IMR-90 (cell line): ENCODE measurements at regions not wholly inside any gene's neighbourhood (a gene's known extent, or its start where the extent isn't known, plus 50 kb on each side); places are given as distances from the start of the nearest gene placed in this dataset.

Experiments
- ATAC-seq: fragments of 200-7000 bp; cut with Tn5 transposase; 2 replicates; pipeline ENCODE4 v1.9.1; 2020; ENCODE audit warnings: low read depth, mild to moderate bottlenecking, moderate library complexity
- BruUV-seq: library from RNA; stranded (reverse); fragments of 400-500 nt; replicated peaks from 2 replicates; lab custom pipeline; 2021; lab: Mats Ljungman, UMichigan
- CTCF ChIA-PET: fragments of 300-600 bp; formaldehyde crosslinking; extraction: SDS; loops from one replicate; lab custom pipeline; 2021; ENCODE audit warnings: antibody characterized with exemption; lab: Yijun Ruan, JAX
- POLR2A ChIA-PET: fragments of 300-600 bp; sonication (Branson Sonifier 250); formaldehyde crosslinking; loops from one replicate; lab custom pipeline; 2022; ENCODE audit warnings: antibody characterized with exemption; ENCODE audit not compliant: unreplicated experiment; lab: Charles Lee
- DNase-seq: peaks from one replicate; pipeline ENCODE4 v3.0.0; 2013
- H2AFZ ChIP-seq: replicated peaks from 2 replicates; pipeline ENCODE3; 2013; ENCODE audit warnings: low read length, mild to moderate bottlenecking; ENCODE audit not compliant: poor library complexity
- H2AK5ac ChIP-seq: 2 replicates; pipeline ENCODE4 v1.6.1; 2013; ENCODE audit warnings: low read depth, low read length, inconsistent platforms
- H2AK9ac ChIP-seq: replicated peaks from 2 replicates; pipeline ENCODE3; 2013; ENCODE audit warnings: mild to moderate bottlenecking, low read depth, low read length, moderate library complexity; ENCODE audit not compliant: poor library complexity
- H2BK120ac ChIP-seq: 2 replicates; pipeline ENCODE4 v1.6.1; 2013; ENCODE audit warnings: low read depth, low read length, inconsistent platforms
- H2BK15ac ChIP-seq: 3 replicates; pipeline ENCODE4 v1.6.1; 2013; ENCODE audit warnings: low read depth, low read length, inconsistent platforms
- H2BK20ac ChIP-seq: 2 replicates; pipeline ENCODE4 v1.6.1; 2013; ENCODE audit warnings: low read depth, mild to moderate bottlenecking, inconsistent platforms, low read length, moderate library complexity
- H2BK5ac ChIP-seq: 2 replicates; pipeline ENCODE4 v1.6.1; 2013; ENCODE audit warnings: mild to moderate bottlenecking, low read depth, low read length, inconsistent platforms; ENCODE audit not compliant: poor library complexity, severe bottlenecking
- H3K14ac ChIP-seq: replicated peaks from 2 replicates; pipeline ENCODE4 v1.6.1; 2013; ENCODE audit warnings: low read depth, low read length, inconsistent platforms
- H3K18ac ChIP-seq: 2 replicates; pipeline ENCODE4 v1.6.1; 2013; ENCODE audit warnings: low read depth, low read length, control low read depth
- H3K23ac ChIP-seq: 2 replicates; pipeline ENCODE4 v1.6.1; 2013; ENCODE audit warnings: low read depth, low read length, inconsistent platforms
- H3K27ac ChIP-seq: 2 replicates; pipeline ENCODE4 v1.5.1; 2013; ENCODE audit warnings: mild to moderate bottlenecking, control low read depth, low read length; ENCODE audit not compliant: insufficient read depth
- H3K27me3 ChIP-seq: 2 replicates; pipeline ENCODE4 v1.6.1; 2013; ENCODE audit warnings: low read length; ENCODE audit not compliant: control insufficient read depth, insufficient read depth
- H3K36me3 ChIP-seq: 2 replicates; pipeline ENCODE4 v1.6.1; 2013; ENCODE audit warnings: low read length, mixed read lengths; ENCODE audit not compliant: control insufficient read depth, insufficient read depth
- H3K4ac ChIP-seq: 2 replicates; pipeline ENCODE4 v1.6.1; 2013; ENCODE audit warnings: low read depth, low read length, inconsistent platforms
- H3K4me1 ChIP-seq: 2 replicates; pipeline ENCODE4 v1.6.1; 2013; ENCODE audit warnings: low read length, mixed read lengths; ENCODE audit not compliant: control insufficient read depth, insufficient read depth
- H3K4me2 ChIP-seq: 2 replicates; pipeline ENCODE4 v1.6.1; 2013; ENCODE audit warnings: low read depth, mild to moderate bottlenecking, control low read depth, low read length, moderate library complexity
- H3K4me3 ChIP-seq: 2 replicates; pipeline ENCODE4 v1.5.1; 2013; ENCODE audit warnings: low read depth, mild to moderate bottlenecking, control low read depth, low read length, moderate library complexity; ENCODE audit not compliant: insufficient read depth
- H3K56ac ChIP-seq: 2 replicates; pipeline ENCODE4 v1.6.1; 2013; ENCODE audit warnings: low read length, inconsistent platforms; ENCODE audit not compliant: insufficient read depth; ENCODE audit errors: extremely low read depth
- H3K79me1 ChIP-seq, 2 experiments: 2 replicates each; pipeline ENCODE4 v1.6.1; 2013; ENCODE audit warnings: low read length in 2 of 2, inconsistent platforms in 1 of 2, low read depth in 1 of 2
- H3K9ac ChIP-seq: 2 replicates; pipeline ENCODE4 v1.6.1; 2013; ENCODE audit warnings: low read depth, low read length, control low read depth
- H3K9me1 ChIP-seq: 2 replicates; pipeline ENCODE4 v1.6.1; 2013; ENCODE audit warnings: low read length, inconsistent platforms; ENCODE audit not compliant: insufficient read depth
- H3K9me3 ChIP-seq: 2 replicates; pipeline ENCODE4 v1.6.1; 2013; ENCODE audit warnings: low read length; ENCODE audit not compliant: control insufficient read depth, insufficient read depth
- H4K20me1 ChIP-seq: 2 replicates; pipeline ENCODE4 v1.6.1; 2013; ENCODE audit warnings: low read length, inconsistent platforms; ENCODE audit not compliant: insufficient read depth
- H4K5ac ChIP-seq: 2 replicates; pipeline ENCODE4 v1.6.1; 2013; ENCODE audit warnings: mild to moderate bottlenecking, low read depth, low read length, control low read depth
- H4K8ac ChIP-seq, 2 experiments: 2 replicates each; pipeline ENCODE4 v1.6.1; 2013; ENCODE audit warnings: low read depth in 2 of 2, low read length in 2 of 2, control low read depth in 1 of 2, inconsistent platforms in 1 of 2
- H4K91ac ChIP-seq: 2 replicates; pipeline ENCODE4 v1.6.1; 2013; ENCODE audit warnings: low read depth, low read length, inconsistent platforms; ENCODE audit not compliant: insufficient read depth
- BHLHE40 ChIP-seq: fragments of 150-350 bp; IDR thresholded peaks from 2 replicates; pipeline ENCODE4 v1.6.1; 2016; ENCODE audit warnings: mild to moderate bottlenecking, low read depth, low read length
- CEBPB ChIP-seq: IDR thresholded peaks from 2 replicates; pipeline ENCODE4 v1.6.1; 2012; ENCODE audit warnings: low read depth, low read length, improper control_type of control experiment
- CHD1 ChIP-seq: IDR thresholded peaks from 2 replicates; pipeline ENCODE4 v1.6.1; 2012; ENCODE audit warnings: low read depth, low read length, improper control_type of control experiment
- FOS ChIP-seq: fragments of 150-350 bp; IDR thresholded peaks from 2 replicates; pipeline ENCODE4 v1.6.1; 2016; ENCODE audit warnings: low read depth, low read length
- MAFK ChIP-seq: IDR thresholded peaks from 2 replicates; pipeline ENCODE4 v1.6.1; 2012; ENCODE audit warnings: low read depth, low read length, improper control_type of control experiment
- MAZ ChIP-seq: IDR thresholded peaks from 2 replicates; pipeline ENCODE4 v1.6.1; 2012; ENCODE audit warnings: low read depth, mild to moderate bottlenecking, low read length, improper control_type of control experiment, moderate library complexity, borderline replicate concordance
- MXI1 ChIP-seq: IDR thresholded peaks from 2 replicates; pipeline ENCODE4 v1.6.1; 2012; ENCODE audit warnings: low read depth, mild to moderate bottlenecking, low read length, moderate library complexity, borderline replicate concordance
- NFE2L2 ChIP-seq: fragments of 150-350 bp; IDR thresholded peaks from 2 replicates; pipeline ENCODE4 v1.6.1; 2016; ENCODE audit warnings: low read depth, mild to moderate bottlenecking, low read length
- POLR2A ChIP-seq: IDR thresholded peaks from 2 replicates; pipeline ENCODE4 v1.6.1; 2012; ENCODE audit warnings: mild to moderate bottlenecking, low read depth, low read length
- RAD21 ChIP-seq: IDR thresholded peaks from 2 replicates; pipeline ENCODE4 v1.6.1; 2012; ENCODE audit warnings: low read length, improper control_type of control experiment
- RCOR1 ChIP-seq: IDR thresholded peaks from 2 replicates; pipeline ENCODE4 v1.6.1; 2012; ENCODE audit warnings: mild to moderate bottlenecking, low read length, improper control_type of control experiment; ENCODE audit not compliant: insufficient replicate concordance
- RFX5 ChIP-seq: IDR thresholded peaks from 2 replicates; pipeline ENCODE4 v1.8.0; 2012; ENCODE audit warnings: low read depth, mild to moderate bottlenecking, low read length, moderate library complexity
- SMC3 ChIP-seq: fragments of 150-350 bp; IDR thresholded peaks from 2 replicates; pipeline ENCODE4 v1.6.1; 2016; ENCODE audit warnings: low read depth, mild to moderate bottlenecking, antibody characterized with exemption, low read length, moderate library complexity
- WGBS, 2 experiments: methylation state at CpG; one replicate each; pipeline versions ENCODE4 v1.1.5 to v1.1.7; 2013; ENCODE audit warnings: missing lambda C conversion rate in 2 of 2; ENCODE audit not compliant: insufficient read length in 1 of 2; ENCODE audit errors: extremely low coverage in 2 of 2; 5-methylcytosine and 5-hydroxymethylcytosine counted together
- dilution Hi-C: fragments of 300-500 bp; cut with HindIII; formaldehyde crosslinking; loops from one replicate; pipeline ENCODE4 v1.14.3; 2018; ENCODE audit warnings: low sequenced_read_pairs; ENCODE audit not compliant: unreplicated experiment
- in situ Hi-C: fragments of 300-500 bp; cut with MboI; formaldehyde crosslinking; loops from 3 replicates; pipeline ENCODE4 v1.14.3; 2019; ENCODE audit warnings: low sequenced_read_pairs, inconsistent platforms, mixed read lengths
- intact Hi-C: fragments of 100-400 bp; cut with micrococcal nuclease; formaldehyde crosslinking; loops from 2 replicates; pipeline ENCODE4 v1.10.0; 2022
- TF ChIP-seq, protein P1 (sequence below): fragments of 150-350 bp; IDR thresholded peaks from 2 replicates; pipeline ENCODE4 v1.6.1; 2017; ENCODE audit warnings: mild to moderate bottlenecking, antibody characterized with exemption, low read length, low read depth
- TF ChIP-seq, protein P2 (sequence below): conservative IDR thresholded peaks from 2 replicates; pipeline ENCODE4 v1.5.1; 2012; ENCODE audit warnings: mild to moderate bottlenecking, low read depth, low read length, improper control_type of control experiment
- TF ChIP-seq, protein P3 (sequence below): fragments of 150-350 bp; IDR thresholded peaks from 2 replicates; pipeline ENCODE4 v1.6.1; 2016; ENCODE audit warnings: low read depth, mild to moderate bottlenecking, low read length, moderate library complexity, borderline replicate concordance

DNA sequence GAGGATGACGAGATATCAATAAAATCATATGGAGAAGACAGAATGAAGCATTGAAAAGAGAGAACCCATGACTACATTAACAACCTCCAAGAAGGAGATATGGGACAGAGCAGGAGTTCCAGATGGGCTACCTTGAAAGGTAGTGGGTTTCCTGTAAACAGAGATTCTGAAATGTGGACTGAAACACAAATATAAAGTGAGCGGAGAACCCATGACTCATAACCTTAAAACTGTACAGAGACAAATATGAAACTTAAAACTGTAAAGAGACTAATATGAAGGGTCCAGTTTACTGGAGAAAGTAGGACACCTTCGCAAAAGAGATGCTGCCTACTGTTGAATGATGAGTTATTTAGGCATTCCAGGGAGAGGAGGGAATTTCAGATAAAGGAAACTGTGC, 383.7 kb downstream of the CAAP1 start:
- Histone ChIP-seq H2BK20ac (no peak overlapping the region), H3K9ac (no peak overlapping the region), H3K56ac (no peak overlapping the region), H3K18ac (no peak overlapping the region), H3K36me3 (no peaks in the 10 kb centered on the region), H2BK15ac (no peak overlapping the region), H3K27me3 (no peaks in the 10 kb centered on the region), H3K27ac (no peak overlapping the region), H2AK5ac (no peak overlapping the region), H3K79me1 (no peaks in the 10 kb centered on the region), H3K4me1 (no peaks in the 10 kb centered on the region), H2BK5ac (no peak overlapping the region), H3K4ac (no peak overlapping the region), H3K4me2 (no peak overlapping the region), H3K9me3 (no peaks in the 10 kb centered on the region; the same call in 1 of the 2 replicates), H2BK120ac (no peak overlapping the region), H3K14ac (no peak overlapping the region), H3K9me1 (no peaks in the 10 kb centered on the region), H4K20me1 (no peaks in the 10 kb centered on the region), H3K23ac (no peak overlapping the region), H4K91ac (no peak overlapping the region), H4K8ac (no peak overlapping the region), H3K4me3 (no peak overlapping the region), H4K5ac (no peak overlapping the region), H2AFZ (no peak overlapping the region), H2AK9ac (no peak overlapping the region)
- dilution Hi-C loops = no loop called here
- in situ Hi-C loops = no loop called here
- ChIA-PET CTCF (no interaction called here), POLR2A (no interaction called here)
- DNase-seq (no peak), ATAC-seq (no peak)
- intact Hi-C loops = no loop called here
- BruUV-seq = no TSS peak
- TF ChIP-seq SMC3 (no peak), NFE2L2 (no peak), RAD21 (no peak), MXI1 (no peak), POLR2A (no peak), BHLHE40 (no peak), MAZ (no peak), CEBPB (no peak), RCOR1 (no peak), FOS (no peak), RFX5 (no peak), CHD1 (no peak), MAFK (no peak)
- TF ChIP-seq, protein P1, sequence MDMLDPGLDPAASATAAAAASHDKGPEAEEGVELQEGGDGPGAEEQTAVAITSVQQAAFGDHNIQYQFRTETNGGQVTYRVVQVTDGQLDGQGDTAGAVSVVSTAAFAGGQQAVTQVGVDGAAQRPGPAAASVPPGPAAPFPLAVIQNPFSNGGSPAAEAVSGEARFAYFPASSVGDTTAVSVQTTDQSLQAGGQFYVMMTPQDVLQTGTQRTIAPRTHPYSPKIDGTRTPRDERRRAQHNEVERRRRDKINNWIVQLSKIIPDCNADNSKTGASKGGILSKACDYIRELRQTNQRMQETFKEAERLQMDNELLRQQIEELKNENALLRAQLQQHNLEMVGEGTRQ = no peak
- TF ChIP-seq, protein P2, sequence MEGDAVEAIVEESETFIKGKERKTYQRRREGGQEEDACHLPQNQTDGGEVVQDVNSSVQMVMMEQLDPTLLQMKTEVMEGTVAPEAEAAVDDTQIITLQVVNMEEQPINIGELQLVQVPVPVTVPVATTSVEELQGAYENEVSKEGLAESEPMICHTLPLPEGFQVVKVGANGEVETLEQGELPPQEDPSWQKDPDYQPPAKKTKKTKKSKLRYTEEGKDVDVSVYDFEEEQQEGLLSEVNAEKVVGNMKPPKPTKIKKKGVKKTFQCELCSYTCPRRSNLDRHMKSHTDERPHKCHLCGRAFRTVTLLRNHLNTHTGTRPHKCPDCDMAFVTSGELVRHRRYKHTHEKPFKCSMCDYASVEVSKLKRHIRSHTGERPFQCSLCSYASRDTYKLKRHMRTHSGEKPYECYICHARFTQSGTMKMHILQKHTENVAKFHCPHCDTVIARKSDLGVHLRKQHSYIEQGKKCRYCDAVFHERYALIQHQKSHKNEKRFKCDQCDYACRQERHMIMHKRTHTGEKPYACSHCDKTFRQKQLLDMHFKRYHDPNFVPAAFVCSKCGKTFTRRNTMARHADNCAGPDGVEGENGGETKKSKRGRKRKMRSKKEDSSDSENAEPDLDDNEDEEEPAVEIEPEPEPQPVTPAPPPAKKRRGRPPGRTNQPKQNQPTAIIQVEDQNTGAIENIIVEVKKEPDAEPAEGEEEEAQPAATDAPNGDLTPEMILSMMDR = no peak
- TF ChIP-seq, protein P3, sequence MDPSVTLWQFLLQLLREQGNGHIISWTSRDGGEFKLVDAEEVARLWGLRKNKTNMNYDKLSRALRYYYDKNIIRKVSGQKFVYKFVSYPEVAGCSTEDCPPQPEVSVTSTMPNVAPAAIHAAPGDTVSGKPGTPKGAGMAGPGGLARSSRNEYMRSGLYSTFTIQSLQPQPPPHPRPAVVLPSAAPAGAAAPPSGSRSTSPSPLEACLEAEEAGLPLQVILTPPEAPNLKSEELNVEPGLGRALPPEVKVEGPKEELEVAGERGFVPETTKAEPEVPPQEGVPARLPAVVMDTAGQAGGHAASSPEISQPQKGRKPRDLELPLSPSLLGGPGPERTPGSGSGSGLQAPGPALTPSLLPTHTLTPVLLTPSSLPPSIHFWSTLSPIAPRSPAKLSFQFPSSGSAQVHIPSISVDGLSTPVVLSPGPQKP = no peak
- no CpG with 5 or more reads among the region's 3 CpGs for WGBS, 2 experiments
